ENCODE measurements at regions not wholly inside any gene's neighbourhood (a gene's known extent, or its start where the extent isn't known, plus 50 kb on each side); places are given as distances from the start of the nearest gene placed in this dataset.
"Not testable (repeated sequence)": the region's sequence is repeated elsewhere in the genome, so short reads cannot be mapped to it uniquely, and the experiment has no call there.

- Histone ChIP-seq H3K27ac (ENCODE audit: low read length in 2 of 2) (no peak overlapping the region), H3K9me3 (ENCODE audit: control extremely low read depth in 1 of 3, control insufficient read depth in 2 of 3, insufficient read depth in 1 of 3, low read length in 2 of 3) (no peaks in the 10 kb centered on the region), H3K36me3 (replicated peaks in 1 of 2; ENCODE audit: control extremely low read depth in 1 of 2, control insufficient read depth in 1 of 2, extremely low read depth in 1 of 2, insufficient read depth in 2 of 2, low read length in 1 of 2) (no peaks in the 10 kb centered on the region), H3K27me3 (replicated peaks in 1 of 4; ENCODE audit: control extremely low read depth in 1 of 4, control insufficient read depth in 3 of 4, insufficient read depth in 4 of 4, low read length in 3 of 4) (no peaks in the 10 kb centered on the region), H4K20me1 (ENCODE audit: control insufficient read depth, insufficient read depth, low read length, poor library complexity, severe bottlenecking) (no peaks in the 10 kb centered on the region), H3K4me1 (ENCODE audit: control insufficient read depth in 2 of 2, insufficient read depth in 2 of 2, low read length in 2 of 2) (no peaks in the 10 kb centered on the region), H3K79me2 (ENCODE audit: control insufficient read depth, insufficient read depth, low read length) (no peaks in the 10 kb centered on the region), H3K4me2 (replicated peaks; ENCODE audit: low read depth, low read length, poor library complexity, severe bottlenecking) (no peak overlapping the region), H2AFZ (ENCODE audit: insufficient read depth, low read depth, low read length, poor library complexity, severe bottlenecking) (no peak overlapping the region), H3K4me3 (ENCODE audit: control extremely low read depth in 1 of 5, extremely low read depth in 1 of 5, insufficient read depth in 1 of 5, low read depth in 2 of 5, low read length in 4 of 5) (no peak overlapping the region), H3K9ac (ENCODE audit: low read length) (no peak overlapping the region)
- Mint-ChIP-seq H3K27me3 (no peaks in the 10 kb centered on the region), H3K27ac (no peak overlapping the region), H3K4me3 (no peak overlapping the region), H3K4me1 (no peaks in the 10 kb centered on the region), H3K9me3 (ENCODE audit: insufficient read depth) (no peaks in the 10 kb centered on the region)
- ChIA-PET POLR2A (no interaction called here), CTCF (no interaction called here)
- no peak for ATAC-seq (ENCODE audit: low read depth)
- intact Hi-C loops (cut with micrococcal nuclease), result no loop called here
- WGBS (ENCODE audit: insufficient coverage), result no CpG with 5 or more reads among the region's 3 CpGs
- no peak for DNase-seq
- TF ChIP-seq, protein P1, sequence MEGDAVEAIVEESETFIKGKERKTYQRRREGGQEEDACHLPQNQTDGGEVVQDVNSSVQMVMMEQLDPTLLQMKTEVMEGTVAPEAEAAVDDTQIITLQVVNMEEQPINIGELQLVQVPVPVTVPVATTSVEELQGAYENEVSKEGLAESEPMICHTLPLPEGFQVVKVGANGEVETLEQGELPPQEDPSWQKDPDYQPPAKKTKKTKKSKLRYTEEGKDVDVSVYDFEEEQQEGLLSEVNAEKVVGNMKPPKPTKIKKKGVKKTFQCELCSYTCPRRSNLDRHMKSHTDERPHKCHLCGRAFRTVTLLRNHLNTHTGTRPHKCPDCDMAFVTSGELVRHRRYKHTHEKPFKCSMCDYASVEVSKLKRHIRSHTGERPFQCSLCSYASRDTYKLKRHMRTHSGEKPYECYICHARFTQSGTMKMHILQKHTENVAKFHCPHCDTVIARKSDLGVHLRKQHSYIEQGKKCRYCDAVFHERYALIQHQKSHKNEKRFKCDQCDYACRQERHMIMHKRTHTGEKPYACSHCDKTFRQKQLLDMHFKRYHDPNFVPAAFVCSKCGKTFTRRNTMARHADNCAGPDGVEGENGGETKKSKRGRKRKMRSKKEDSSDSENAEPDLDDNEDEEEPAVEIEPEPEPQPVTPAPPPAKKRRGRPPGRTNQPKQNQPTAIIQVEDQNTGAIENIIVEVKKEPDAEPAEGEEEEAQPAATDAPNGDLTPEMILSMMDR (IDR thresholded peaks at IDR 0.05), result no peak
- no peak for TF ChIP-seq EZH2 (IDR thresholded peaks at IDR 0.05; ENCODE audit: borderline replicate concordance, insufficient read depth, low read depth, low read length, poor library complexity, severe bottlenecking)
Measured at GRCh38 chr21:27954543-27955165, 987.8 kb upstream of the ADAMTS5 start.

GRCh38 chr21:27953340-27954045 is 986.6 kb upstream of the ADAMTS5 start:
- TF ChIP-seq, protein P1 (IDR thresholded peaks at IDR 0.05), result no peak
- Histone ChIP-seq H3K4me1 (ENCODE audit: control insufficient read depth in 2 of 2, insufficient read depth in 2 of 2, low read length in 2 of 2) (no peaks in the 10 kb centered on the region), H3K36me3 (replicated peaks in 1 of 2; ENCODE audit: control extremely low read depth in 1 of 2, control insufficient read depth in 1 of 2, extremely low read depth in 1 of 2, insufficient read depth in 2 of 2, low read length in 1 of 2) (no peaks in the 10 kb centered on the region), H3K27me3 (replicated peaks in 1 of 4; ENCODE audit: control extremely low read depth in 1 of 4, control insufficient read depth in 3 of 4, insufficient read depth in 4 of 4, low read length in 3 of 4) (no peaks in the 10 kb centered on the region), H2AFZ (ENCODE audit: insufficient read depth, low read depth, low read length, poor library complexity, severe bottlenecking) (no peak overlapping the region), H3K9ac (ENCODE audit: low read length) (no peak overlapping the region), H3K27ac (ENCODE audit: low read length in 2 of 2) (no peak overlapping the region), H3K4me2 (replicated peaks; ENCODE audit: low read depth, low read length, poor library complexity, severe bottlenecking) (no peak overlapping the region), H3K4me3 (ENCODE audit: control extremely low read depth in 1 of 5, extremely low read depth in 1 of 5, insufficient read depth in 1 of 5, low read depth in 2 of 5, low read length in 4 of 5) (no peak overlapping the region), H3K79me2 (ENCODE audit: control insufficient read depth, insufficient read depth, low read length) (no peaks in the 10 kb centered on the region), H4K20me1 (ENCODE audit: control insufficient read depth, insufficient read depth, low read length, poor library complexity, severe bottlenecking) (no peaks in the 10 kb centered on the region), H3K9me3 (ENCODE audit: control extremely low read depth in 1 of 3, control insufficient read depth in 2 of 3, insufficient read depth in 1 of 3, low read length in 2 of 3) (no peaks in the 10 kb centered on the region)
- Mint-ChIP-seq H3K9me3 (ENCODE audit: insufficient read depth) (no peaks in the 10 kb centered on the region), H3K4me3 (no peak overlapping the region), H3K4me1 (no peaks in the 10 kb centered on the region), H3K27ac (no peak overlapping the region), H3K27me3 (no peaks in the 10 kb centered on the region)
- POLR2A ChIA-PET, result no interaction called here
- WGBS (ENCODE audit: insufficient coverage), result no CpG with 5 or more reads among the region's 4 CpGs
- no peak for DNase-seq
- CTCF ChIA-PET, result no interaction called here
- ATAC-seq (ENCODE audit: low read depth), result no peak
- intact Hi-C loops (cut with micrococcal nuclease), result no loop called here

DNA sequence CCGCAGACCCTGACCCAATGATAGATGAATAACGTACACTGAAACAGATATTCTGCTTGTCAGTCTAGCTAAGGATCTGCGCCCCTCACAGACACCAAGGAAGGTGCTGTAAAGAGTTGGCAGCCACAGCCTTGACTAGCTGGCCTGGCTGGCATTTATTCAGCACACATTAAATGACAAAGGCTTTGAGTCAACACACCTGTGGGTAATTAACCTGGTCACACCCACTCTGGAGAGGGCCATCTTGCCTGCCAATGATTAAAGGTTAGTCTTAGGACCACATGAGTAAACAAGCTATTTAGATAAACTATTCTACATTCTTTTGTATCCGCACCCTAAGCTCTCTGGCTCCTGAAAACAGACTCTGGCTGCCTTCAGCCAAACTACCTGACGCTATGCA is 982.2 kb upstream of the ADAMTS5 start:
- H3K9me3 Mint-ChIP-seq (ENCODE audit: insufficient read depth); DNase-seq; H3K9ac ChIP-seq (ENCODE audit: low read length); H3K27me3 ChIP-seq (replicated peaks in 1 of 4; ENCODE audit: control extremely low read depth in 1 of 4, control insufficient read depth in 3 of 4, insufficient read depth in 4 of 4, low read length in 3 of 4); H3K36me3 ChIP-seq (replicated peaks in 1 of 2; ENCODE audit: control extremely low read depth in 1 of 2, control insufficient read depth in 1 of 2, extremely low read depth in 1 of 2, insufficient read depth in 2 of 2, low read length in 1 of 2); H2AFZ ChIP-seq (ENCODE audit: insufficient read depth, low read depth, low read length, poor library complexity, severe bottlenecking); intact Hi-C loops (cut with micrococcal nuclease); H3K27me3 Mint-ChIP-seq; CTCF ChIA-PET; H3K4me2 ChIP-seq (replicated peaks; ENCODE audit: low read depth, low read length, poor library complexity, severe bottlenecking); ATAC-seq (ENCODE audit: low read depth); H3K4me1 Mint-ChIP-seq; POLR2A ChIA-PET; H3K9me3 ChIP-seq (ENCODE audit: control extremely low read depth in 1 of 3, control insufficient read depth in 2 of 3, insufficient read depth in 1 of 3, low read length in 2 of 3); H3K4me1 ChIP-seq (ENCODE audit: control insufficient read depth in 2 of 2, insufficient read depth in 2 of 2, low read length in 2 of 2); H3K4me3 Mint-ChIP-seq; H3K79me2 ChIP-seq (ENCODE audit: control insufficient read depth, insufficient read depth, low read length); H3K4me3 ChIP-seq (ENCODE audit: control extremely low read depth in 1 of 5, extremely low read depth in 1 of 5, insufficient read depth in 1 of 5, low read depth in 2 of 5, low read length in 4 of 5); H3K27ac ChIP-seq (ENCODE audit: low read length in 2 of 2); H4K20me1 ChIP-seq (ENCODE audit: control insufficient read depth, insufficient read depth, low read length, poor library complexity, severe bottlenecking); H3K27ac Mint-ChIP-seq: not testable (repeated sequence)
- 90% methylated on average over 2 of the region's 5 CpGs for WGBS (ENCODE audit: insufficient coverage)
